HCT116 (cell line): ENCODE measurements at regions not wholly inside any gene's neighbourhood (a gene's known extent, or its start where the extent isn't known, plus 50 kb on each side); places are given as distances from the start of the nearest gene placed in this dataset.

Source experiments
- ATAC-seq: fragments of 200-7000 bp; cut with Tn5 transposase; 2 replicates; pipeline ENCODE4 v1.9.1; 2020; ENCODE audit warnings: mild to moderate bottlenecking, moderate library complexity
- BruUV-seq: library from RNA; stranded (reverse); fragments of 400-500 nt; replicated peaks from 2 replicates; lab custom pipeline; 2021; lab: Mats Ljungman, UMichigan
- CTCF ChIA-PET: fragments of 300-600 bp; sonication (Branson Sonifier 250); formaldehyde crosslinking; loops from one replicate; lab custom pipeline; 2021; ENCODE audit warnings: antibody characterized with exemption; lab: Charles Lee
- POLR2A ChIA-PET: fragments of 300-600, 350-600 bp; sonication (Branson Sonifier 250); formaldehyde crosslinking; loops from one replicate; lab custom pipeline; 2021; ENCODE audit warnings: antibody characterized with exemption; lab: Charles Lee
- RAD21 ChIA-PET, 2 experiments: fragments of 300-600 bp; sonication (Branson Sonifier 250); formaldehyde crosslinking; loops; one replicate each; lab custom pipeline; 2023; ENCODE audit warnings: low total read pairs in 2 of 2; ENCODE audit not compliant: uncharacterized antibody in 2 of 2, unreplicated experiment in 2 of 2, low non-redundant PET in 1 of 2; lab: Charles Lee
- DNase-seq: peaks from one replicate; pipeline ENCODE4 v3.0.0-alpha.2; 2010; ENCODE audit warnings: low read depth, low spot score
- H2AFZ ChIP-seq: fragments of 200-600 bp; shearing (Covaris generic), sonication (generic); 2 replicates; pipeline ENCODE4 v1.6.1; 2017; ENCODE audit warnings: low read depth, mixed run types, mixed read lengths, antibody characterized with exemption, low read length; ENCODE audit not compliant: poor library complexity, severe bottlenecking
- H3K27ac ChIP-seq: 2 replicates; pipeline ENCODE4 v1.5.1; 2012; ENCODE audit warnings: low read depth, low read length
- H3K27me3 ChIP-seq: fragments of 200-600 bp; sonication (generic); 2 replicates; pipeline ENCODE4 v1.6.1; 2016; ENCODE audit warnings: mixed run types, low read length, mixed read lengths; ENCODE audit not compliant: insufficient read depth
- H3K36me3 ChIP-seq, 2 experiments: fragments of 200-500 bp in 1 of 2; fragments of 200-600 bp in 1 of 2; sonication (Bioruptor generic) in 1 of 2; sonication (generic) in 1 of 2; 2 replicates each; pipeline versions ENCODE4 v1.5.1 to v1.6.1; 2014 to 2016; ENCODE audit warnings: low read length in 2 of 2, inconsistent platforms in 1 of 2, mixed read lengths in 1 of 2, mixed run types in 1 of 2; ENCODE audit not compliant: insufficient read depth in 2 of 2, control insufficient read depth in 1 of 2
- H3K4me1 ChIP-seq, 2 experiments: fragments of 200-600 bp in 1 of 2; sonication (generic) in 1 of 2; 2 replicates each; pipeline versions ENCODE4 v1.5.1 to v1.6.1; 2012 to 2017; ENCODE audit warnings: low read length in 2 of 2, inconsistent platforms in 1 of 2, mild to moderate bottlenecking in 1 of 2, mixed read lengths in 1 of 2, mixed run types in 1 of 2, moderate library complexity in 1 of 2; ENCODE audit not compliant: insufficient read depth in 2 of 2, control insufficient read depth in 1 of 2
- H3K4me2 ChIP-seq: fragments of 200-600 bp; sonication (generic); 2 replicates; pipeline ENCODE4 v1.6.1; 2017; ENCODE audit warnings: mixed run types, low read length, mixed read lengths
- H3K4me3 ChIP-seq, 2 experiments: fragments of 200-600 bp in 1 of 2; sonication (generic) in 1 of 2; replicated peaks in 1 of 2; 2 replicates each; pipeline ENCODE4 v1.5.1; 2011 to 2016; ENCODE audit warnings: low read length in 2 of 2, control low read depth in 1 of 2, low read depth in 1 of 2, mild to moderate bottlenecking in 1 of 2, mixed read lengths in 1 of 2, mixed run types in 1 of 2
- H3K79me2 ChIP-seq: fragments of 200-600 bp; sonication (generic); 2 replicates; pipeline ENCODE4 v1.6.1; 2017; ENCODE audit warnings: mild to moderate bottlenecking, mixed run types, low read length, moderate library complexity, mixed read lengths; ENCODE audit not compliant: insufficient read depth
- H3K9ac ChIP-seq: fragments of 200-600 bp; sonication (generic); 2 replicates; pipeline ENCODE4 v1.6.1; 2016; ENCODE audit warnings: low read length, mixed read lengths
- H3K9me2 ChIP-seq: fragments of 200-600 bp; sonication (generic), shearing (Covaris generic); 2 replicates; pipeline ENCODE4 v1.6.1; 2017; ENCODE audit warnings: mixed run types, mild to moderate bottlenecking, moderate library complexity; ENCODE audit not compliant: insufficient read depth
- H3K9me3 ChIP-seq, 2 experiments: fragments of 200-500 bp in 1 of 2; fragments of 200-600 bp in 1 of 2; sonication (Bioruptor generic) in 1 of 2; sonication (generic) in 1 of 2; 2 replicates each; pipeline ENCODE4 v1.6.1; 2014 to 2017; ENCODE audit warnings: low read length in 2 of 2, mixed read lengths in 2 of 2, inconsistent platforms in 1 of 2, low read depth in 1 of 2, mild to moderate bottlenecking in 1 of 2, mixed run types in 1 of 2, moderate library complexity in 1 of 2; ENCODE audit not compliant: control insufficient read depth in 1 of 2, insufficient read depth in 1 of 2
- H4K20me1 ChIP-seq: fragments of 200-600 bp; sonication (generic), shearing (Covaris generic); 2 replicates; pipeline ENCODE4 v1.6.1; 2017; ENCODE audit warnings: mixed run types, mild to moderate bottlenecking, moderate library complexity; ENCODE audit not compliant: insufficient read depth
- CBX3 ChIP-seq: IDR thresholded peaks from 2 replicates; pipeline ENCODE4 v1.6.1; 2012; ENCODE audit warnings: low read depth
- EZH2phosphoT487 ChIP-seq: fragments of 200-600 bp; IDR thresholded peaks from 2 replicates; pipeline ENCODE4 v1.6.1; 2018; ENCODE audit warnings: antibody characterized with exemption, borderline replicate concordance
- FOSL1 ChIP-seq: IDR thresholded peaks from 2 replicates; pipeline ENCODE4 v1.6.1; 2012; ENCODE audit warnings: low read depth
- JUND ChIP-seq: IDR thresholded peaks from 2 replicates; pipeline ENCODE4 v1.6.1; 2012
- POLR2A ChIP-seq: IDR thresholded peaks from 2 replicates; pipeline ENCODE4 v1.7.0; 2011; ENCODE audit warnings: borderline replicate concordance; ENCODE audit not compliant: insufficient read depth, insufficient read length; ENCODE audit errors: extremely low read depth
- POLR2AphosphoS5 ChIP-seq: IDR thresholded peaks from 2 replicates; pipeline ENCODE4 v1.6.1; 2011; ENCODE audit warnings: mild to moderate bottlenecking, low read depth, low read length, moderate library complexity
- SIN3A ChIP-seq: IDR thresholded peaks from 2 replicates; pipeline ENCODE4 v1.6.1; 2012; ENCODE audit warnings: low read depth
- SP1 ChIP-seq: IDR thresholded peaks from 2 replicates; pipeline ENCODE4 v1.6.1; 2012; ENCODE audit warnings: low read depth
- SRF ChIP-seq: IDR thresholded peaks from 2 replicates; pipeline ENCODE4 v1.6.1; 2012; ENCODE audit warnings: low read depth
- TCF7L2 ChIP-seq: IDR thresholded peaks from 2 replicates; pipeline ENCODE4 v1.7.0; 2011; ENCODE audit warnings: borderline replicate concordance, inconsistent platforms; ENCODE audit not compliant: insufficient read depth, insufficient read length; ENCODE audit errors: extremely low read depth
- YY1 ChIP-seq: IDR thresholded peaks from 2 replicates; pipeline ENCODE4 v1.6.1; 2011; ENCODE audit warnings: low read length, low read depth, moderate library complexity, mild to moderate bottlenecking; ENCODE audit not compliant: insufficient replicate concordance; ENCODE audit errors: extremely low read depth
- ZNF274 ChIP-seq: fragments of 200-500 bp; sonication (Bioruptor generic); IDR thresholded peaks from 2 replicates; pipeline ENCODE4 v1.6.1; 2014; ENCODE audit warnings: mild to moderate bottlenecking, low read depth, low read length, inconsistent platforms
- intact Hi-C: fragments of 100-400 bp; cut with micrococcal nuclease; formaldehyde crosslinking; loops from 2 replicates; pipeline ENCODE4 v1.10.0; 2022
- TF ChIP-seq, protein P1 (sequence below), 3 experiments: fragments of 200-600 bp in 1 of 3; sonication (generic) in 1 of 3; IDR thresholded peaks in 2 of 3; conservative IDR thresholded peaks in 1 of 3; 2 replicates each; pipeline ENCODE4 v1.5.1; 2012 to 2017; ENCODE audit warnings: low read depth in 2 of 3, low read length in 2 of 3, antibody characterized with exemption in 1 of 3, borderline replicate concordance in 1 of 3, control low read depth in 1 of 3, mild to moderate bottlenecking in 1 of 3, mixed read lengths in 1 of 3, mixed run types in 1 of 3, moderate library complexity in 1 of 3; ENCODE audit not compliant: insufficient read depth in 1 of 3
- TF ChIP-seq, protein P2 (sequence below): IDR thresholded peaks from 2 replicates; pipeline ENCODE4 v1.6.1; 2012

DNA sequence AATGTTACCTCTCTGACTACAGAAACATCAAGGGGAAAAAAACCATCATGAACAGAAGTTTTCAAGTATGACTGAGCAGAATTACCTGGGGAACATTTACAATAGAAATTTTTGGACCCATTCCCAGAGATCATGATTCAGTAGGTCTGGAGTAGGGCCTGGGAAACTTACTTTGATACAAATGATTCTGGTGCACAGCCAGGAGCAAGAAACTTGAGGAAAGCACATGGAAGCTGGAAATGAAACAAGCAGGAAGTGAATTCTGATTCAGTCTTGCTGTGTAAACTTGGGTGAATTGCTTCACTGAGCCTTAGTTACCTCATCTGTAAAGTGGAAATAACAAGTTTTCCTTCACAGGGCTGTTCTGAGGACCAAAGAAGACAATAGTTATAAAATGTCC is 192.5 kb upstream of the TAPT1 start:
- no peak for TF ChIP-seq CBX3
- TF ChIP-seq, protein P1, sequence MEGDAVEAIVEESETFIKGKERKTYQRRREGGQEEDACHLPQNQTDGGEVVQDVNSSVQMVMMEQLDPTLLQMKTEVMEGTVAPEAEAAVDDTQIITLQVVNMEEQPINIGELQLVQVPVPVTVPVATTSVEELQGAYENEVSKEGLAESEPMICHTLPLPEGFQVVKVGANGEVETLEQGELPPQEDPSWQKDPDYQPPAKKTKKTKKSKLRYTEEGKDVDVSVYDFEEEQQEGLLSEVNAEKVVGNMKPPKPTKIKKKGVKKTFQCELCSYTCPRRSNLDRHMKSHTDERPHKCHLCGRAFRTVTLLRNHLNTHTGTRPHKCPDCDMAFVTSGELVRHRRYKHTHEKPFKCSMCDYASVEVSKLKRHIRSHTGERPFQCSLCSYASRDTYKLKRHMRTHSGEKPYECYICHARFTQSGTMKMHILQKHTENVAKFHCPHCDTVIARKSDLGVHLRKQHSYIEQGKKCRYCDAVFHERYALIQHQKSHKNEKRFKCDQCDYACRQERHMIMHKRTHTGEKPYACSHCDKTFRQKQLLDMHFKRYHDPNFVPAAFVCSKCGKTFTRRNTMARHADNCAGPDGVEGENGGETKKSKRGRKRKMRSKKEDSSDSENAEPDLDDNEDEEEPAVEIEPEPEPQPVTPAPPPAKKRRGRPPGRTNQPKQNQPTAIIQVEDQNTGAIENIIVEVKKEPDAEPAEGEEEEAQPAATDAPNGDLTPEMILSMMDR (IDR thresholded peaks at IDR 0.05 in 2 of 3, conservative IDR thresholded peaks at IDR 0.05 in 1 of 3; ENCODE audit: borderline replicate concordance in 1 of 3, insufficient read depth in 1 of 3, low read depth in 2 of 3, low read length in 2 of 3), result no peak
- TF ChIP-seq FOSL1, result no peak
- TF ChIP-seq, all 23 proteins: peak for 0
- H3K27ac ChIP-seq, result no peak overlapping the region
- ChIA-PET RAD21 (no interaction called here), POLR2A (no interaction called here), CTCF (no interaction called here)
- peaks cover 19% of the 10 kb centered on the region for H3K27me3 ChIP-seq
- H4K20me1 ChIP-seq, result no peaks in the 10 kb centered on the region
- H3K4me1 ChIP-seq, result no peaks in the 10 kb centered on the region
- H2AFZ ChIP-seq, result no peak overlapping the region
- no peak overlapping the region for H3K4me2 ChIP-seq
- no peak overlapping the region for H3K4me3 ChIP-seq
- intact Hi-C loops, result no loop called here
- DNase-seq (no peak), ATAC-seq (no peak)
- H3K79me2 ChIP-seq, result no peaks in the 10 kb centered on the region
- H3K9me3 ChIP-seq, result no peaks in the 10 kb centered on the region
- no peak overlapping the region for H3K9ac ChIP-seq
- H3K9me2 ChIP-seq, result no peaks in the 10 kb centered on the region
- H3K36me3 ChIP-seq, result no peaks in the 10 kb centered on the region
- no TSS peak for BruUV-seq

DNA sequence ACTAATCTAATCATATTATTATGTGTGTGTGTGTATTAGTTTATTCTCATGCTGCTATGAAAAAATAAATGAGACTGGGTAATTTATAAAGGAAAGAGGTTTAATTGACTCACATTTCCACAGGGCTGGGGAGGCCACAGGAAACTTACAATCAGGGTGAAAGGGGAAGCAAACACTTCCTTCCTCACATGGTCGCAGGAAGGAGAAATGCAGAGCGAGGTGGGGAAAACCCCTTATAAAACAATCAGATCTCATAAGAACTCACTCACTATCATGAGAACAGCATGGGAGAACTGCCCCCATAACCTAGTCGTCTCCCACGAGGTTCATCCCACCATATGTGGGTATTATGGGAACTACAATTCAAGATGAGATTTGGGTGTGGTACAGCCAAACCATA is 190.9 kb upstream of the TAPT1 start:
- H3K27ac ChIP-seq, result no peak overlapping the region
- intact Hi-C loops, result no loop called here
- TF ChIP-seq, protein P1 (IDR thresholded peaks at IDR 0.05 in 2 of 3, conservative IDR thresholded peaks at IDR 0.05 in 1 of 3; ENCODE audit: borderline replicate concordance in 1 of 3, insufficient read depth in 1 of 3, low read depth in 2 of 3, low read length in 2 of 3), result no peak
- TF ChIP-seq TCF7L2 (no peak), YY1 (no peak), SRF (no peak), ZNF274 (no peak), SP1 (no peak), JUND (no peak), POLR2AphosphoS5 (no peak), EZH2phosphoT487 (no peak), POLR2A (no peak), SIN3A (no peak)
- TF ChIP-seq, protein P2, sequence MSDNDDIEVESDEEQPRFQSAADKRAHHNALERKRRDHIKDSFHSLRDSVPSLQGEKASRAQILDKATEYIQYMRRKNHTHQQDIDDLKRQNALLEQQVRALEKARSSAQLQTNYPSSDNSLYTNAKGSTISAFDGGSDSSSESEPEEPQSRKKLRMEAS, result no peak

More for the DNA sequence above, 190.9 kb upstream of the TAPT1 start:
- ChIA-PET RAD21 (no interaction called here), POLR2A (no interaction called here), CTCF (no interaction called here)
- Histone ChIP-seq H2AFZ (no peak overlapping the region), H3K9me2 (no peaks in the 10 kb centered on the region), H4K20me1 (no peaks in the 10 kb centered on the region), H3K4me2 (no peak overlapping the region), H3K79me2 (no peaks in the 10 kb centered on the region), H3K9me3 (no peaks in the 10 kb centered on the region), H3K9ac (no peak overlapping the region), H3K36me3 (no peaks in the 10 kb centered on the region), H3K4me1 (no peaks in the 10 kb centered on the region), H3K27me3 (peaks cover 22% of the 10 kb centered on the region), H3K4me3 (no peak overlapping the region)
- DNase-seq (no peak), ATAC-seq (no peak)
- no TSS peak for BruUV-seq
